Thyroid gland (tissue), 4 donors: ENCODE measurements at regions not wholly inside any gene's neighbourhood (a gene's known extent, or its start where the extent isn't known, plus 50 kb on each side); places are given as distances from the start of the nearest gene placed in this dataset.

Experiments used
- DNase-seq, 2 donors: peaks; one replicate each; pipeline ENCODE4 v3.0.0-alpha.2; 2019
- H3K27ac ChIP-seq, 3 donors: fragments of 200-600 bp; sonication (generic); 1 replicate in 2 of 3; 2 replicates in 1 of 3; pipeline ENCODE4 v1.5.1; 2016 to 2019; ENCODE audit warnings: mild to moderate bottlenecking in 1 of 3, moderate library complexity in 1 of 3
- H3K27me3 ChIP-seq: fragments of 200-600 bp; sonication (generic); one replicate; pipeline ENCODE4 v1.5.1; 2019
- H3K36me3 ChIP-seq, 2 donors: fragments of 200-600 bp; sonication (generic); one replicate each; pipeline ENCODE4 v1.5.1; 2016 to 2019
- H3K4me1 ChIP-seq, 2 donors: fragments of 200-600 bp; sonication (generic); one replicate each; pipeline ENCODE4 v1.5.1; 2017 to 2019
- H3K4me3 ChIP-seq, 3 donors: fragments of 200-600 bp; sonication (generic); replicated peaks in 1 of 3; 1 replicate in 2 of 3; 2 replicates in 1 of 3; pipeline ENCODE4 v1.5.1; 2016; ENCODE audit warnings: mild to moderate bottlenecking in 1 of 3
- H3K9me3 ChIP-seq: fragments of 200-600 bp; sonication (generic); one replicate; pipeline ENCODE4 v1.5.1; 2017
- POLR2A ChIP-seq, 2 donors: fragments of 450-650 bp; IDR thresholded peaks; one replicate each; pipeline ENCODE4 v1.6.1; 2017; ENCODE audit warnings: antibody characterized with exemption in 2 of 2, mild to moderate bottlenecking in 2 of 2, moderate library complexity in 1 of 2
- WGBS, 2 donors: methylation state at CpG; one replicate each; pipeline ENCODE4 v1.1.5; 2017; 5-methylcytosine and 5-hydroxymethylcytosine counted together
- intact Hi-C: fragments of 100-400 bp; cut with DNase I; formaldehyde crosslinking; loops from one replicate; pipeline ENCODE4 v1.15.1; 2023
- TF ChIP-seq, protein P1 (sequence below), 6 experiments: fragments of 200-600 bp in 3 of 6; fragments of 450-650 bp in 3 of 6; sonication (generic) in 3 of 6; IDR thresholded peaks; one replicate each; pipeline ENCODE4 v1.5.1; 2016 to 2019; ENCODE audit warnings: antibody characterized with exemption in 6 of 6, mild to moderate bottlenecking in 2 of 6, inconsistent platforms in 1 of 6, moderate library complexity in 1 of 6

DNA sequence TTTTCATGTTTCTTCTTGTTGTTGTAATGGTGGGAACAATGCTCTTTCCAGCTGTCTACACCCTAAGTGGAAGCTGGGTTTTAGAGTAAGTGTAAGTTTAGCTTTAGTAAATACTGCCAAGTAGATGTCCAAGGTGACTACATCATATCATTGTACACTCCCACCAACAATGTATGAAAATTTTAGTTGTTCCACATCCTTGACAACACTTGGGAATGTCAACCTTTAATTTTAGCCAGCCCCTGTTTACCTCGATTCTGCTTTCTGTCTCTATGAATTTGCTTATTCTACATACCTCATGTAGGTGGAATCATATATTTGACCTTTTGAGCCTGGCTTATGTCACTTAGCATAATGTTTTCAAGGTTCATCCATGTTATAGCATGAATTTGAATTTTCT, 93.0 kb downstream of the MTPAP start:
- H3K27me3 ChIP-seq = no peaks in the 10 kb centered on the region
- no peak overlapping the region for H3K4me3 ChIP-seq
- 90 to 98% methylated on average over 1 of the region's 1 CpG for WGBS, 2 donors
- DNase-seq = no peak
- no peak for TF ChIP-seq POLR2A (IDR thresholded peaks at IDR 0.05)
- H3K4me1 ChIP-seq = no peaks in the 10 kb centered on the region
- no peak overlapping the region for H3K27ac ChIP-seq
- intact Hi-C loops = no loop called here
- H3K36me3 ChIP-seq = no peaks in the 10 kb centered on the region
- no peaks in the 10 kb centered on the region for H3K9me3 ChIP-seq

DNA sequence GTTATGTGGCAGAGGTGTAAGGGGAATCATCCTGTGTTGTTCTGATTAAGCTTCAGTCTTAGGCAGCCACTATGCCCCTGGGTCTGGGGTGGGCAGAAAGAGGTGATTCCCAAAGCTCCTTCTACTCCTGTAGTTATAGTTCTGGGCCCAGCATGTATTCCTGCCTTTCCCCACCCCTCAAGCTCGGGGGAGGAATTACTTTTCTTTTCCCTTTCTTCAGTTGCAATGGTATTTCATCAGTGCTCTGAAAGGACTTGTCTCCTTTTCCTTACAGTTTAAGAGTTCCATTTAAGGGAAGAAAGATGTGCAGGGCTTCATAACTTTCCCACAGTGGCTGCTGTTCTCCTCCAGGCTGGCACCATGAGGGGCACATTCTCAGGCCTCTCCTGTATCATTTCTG, 94.2 kb downstream of the MTPAP start:
- TF ChIP-seq, protein P1, sequence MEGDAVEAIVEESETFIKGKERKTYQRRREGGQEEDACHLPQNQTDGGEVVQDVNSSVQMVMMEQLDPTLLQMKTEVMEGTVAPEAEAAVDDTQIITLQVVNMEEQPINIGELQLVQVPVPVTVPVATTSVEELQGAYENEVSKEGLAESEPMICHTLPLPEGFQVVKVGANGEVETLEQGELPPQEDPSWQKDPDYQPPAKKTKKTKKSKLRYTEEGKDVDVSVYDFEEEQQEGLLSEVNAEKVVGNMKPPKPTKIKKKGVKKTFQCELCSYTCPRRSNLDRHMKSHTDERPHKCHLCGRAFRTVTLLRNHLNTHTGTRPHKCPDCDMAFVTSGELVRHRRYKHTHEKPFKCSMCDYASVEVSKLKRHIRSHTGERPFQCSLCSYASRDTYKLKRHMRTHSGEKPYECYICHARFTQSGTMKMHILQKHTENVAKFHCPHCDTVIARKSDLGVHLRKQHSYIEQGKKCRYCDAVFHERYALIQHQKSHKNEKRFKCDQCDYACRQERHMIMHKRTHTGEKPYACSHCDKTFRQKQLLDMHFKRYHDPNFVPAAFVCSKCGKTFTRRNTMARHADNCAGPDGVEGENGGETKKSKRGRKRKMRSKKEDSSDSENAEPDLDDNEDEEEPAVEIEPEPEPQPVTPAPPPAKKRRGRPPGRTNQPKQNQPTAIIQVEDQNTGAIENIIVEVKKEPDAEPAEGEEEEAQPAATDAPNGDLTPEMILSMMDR (IDR thresholded peaks at IDR 0.05) = no peak
- no peak for TF ChIP-seq POLR2A (IDR thresholded peaks at IDR 0.05)
- Histone ChIP-seq H3K4me3 (no peak overlapping the region), H3K27me3 (no peaks in the 10 kb centered on the region), H3K36me3 (no peaks in the 10 kb centered on the region), H3K4me1 (no peaks in the 10 kb centered on the region), H3K9me3 (no peaks in the 10 kb centered on the region), H3K27ac (no peak overlapping the region)
- WGBS, 2 donors = 81 to 90% methylated on average over 1 of the region's 1 CpG
- intact Hi-C loops = no loop called here
- no peak for DNase-seq

DNA sequence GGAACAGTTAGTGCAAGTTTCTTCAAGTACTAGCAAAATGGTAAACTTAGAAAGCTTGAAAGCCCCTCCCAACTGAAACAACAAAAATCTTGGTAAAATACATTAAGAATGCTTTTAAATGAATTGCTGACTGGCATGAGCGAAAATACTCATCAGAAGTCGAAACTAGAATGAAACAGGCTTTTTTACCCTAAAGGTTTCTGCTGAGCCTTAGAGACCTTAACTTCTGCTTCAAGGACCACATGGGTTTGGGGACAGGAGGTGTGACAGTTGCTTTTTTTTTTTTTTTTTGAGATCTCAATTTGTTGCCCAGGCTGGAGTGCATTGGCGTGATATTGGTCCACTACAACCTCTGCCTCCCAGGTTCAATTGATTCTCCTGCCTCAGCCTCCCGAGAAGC, 100.3 kb downstream of the MTPAP start:
- no peak for DNase-seq
- Histone ChIP-seq H3K36me3 (no peaks in the 10 kb centered on the region), H3K4me3 (no peak overlapping the region), H3K9me3 (no peaks in the 10 kb centered on the region), H3K4me1 (no peaks in the 10 kb centered on the region), H3K27ac (no peak overlapping the region), H3K27me3 (no peaks in the 10 kb centered on the region)
- no peak for TF ChIP-seq POLR2A (IDR thresholded peaks at IDR 0.05)
- TF ChIP-seq, protein P1 (IDR thresholded peaks at IDR 0.05) = no peak
- 75 to 93% methylated on average over 4 of the region's 4 CpGs for WGBS, 2 donors
- intact Hi-C loops = no loop called here

DNA sequence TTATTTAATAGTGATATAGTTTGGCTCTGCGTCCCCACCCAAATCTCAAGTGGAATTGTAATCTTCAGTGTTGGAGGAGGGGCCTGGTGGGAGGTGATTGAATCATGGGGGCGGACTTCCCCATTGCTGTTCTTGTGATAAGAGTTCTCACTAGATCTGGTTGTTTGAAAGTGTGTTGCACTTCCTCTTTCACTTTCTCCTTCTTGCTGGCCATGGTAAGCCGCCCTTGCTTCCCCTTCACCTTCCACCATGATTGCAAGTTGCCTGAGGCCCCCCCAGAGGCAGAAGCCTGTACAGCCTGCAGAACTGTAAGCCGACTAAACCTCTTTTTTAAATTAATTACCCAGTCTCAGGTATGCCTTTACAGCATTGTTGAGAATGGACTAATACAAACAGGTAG, 101.4 kb downstream of the MTPAP start:
- no peak for DNase-seq
- H3K27ac ChIP-seq = no peak overlapping the region
- 93 to 95% methylated on average over 4 of the region's 4 CpGs for WGBS, 2 donors
- no peak overlapping the region for H3K4me3 ChIP-seq
- no peaks in the 10 kb centered on the region for H3K4me1 ChIP-seq
- TF ChIP-seq, protein P1 (IDR thresholded peaks at IDR 0.05) = no peak
- no peak for TF ChIP-seq POLR2A (IDR thresholded peaks at IDR 0.05)
- H3K27me3 ChIP-seq = no peaks in the 10 kb centered on the region
- H3K9me3 ChIP-seq = no peaks in the 10 kb centered on the region
- intact Hi-C loops = no loop called here
- no peaks in the 10 kb centered on the region for H3K36me3 ChIP-seq

DNA sequence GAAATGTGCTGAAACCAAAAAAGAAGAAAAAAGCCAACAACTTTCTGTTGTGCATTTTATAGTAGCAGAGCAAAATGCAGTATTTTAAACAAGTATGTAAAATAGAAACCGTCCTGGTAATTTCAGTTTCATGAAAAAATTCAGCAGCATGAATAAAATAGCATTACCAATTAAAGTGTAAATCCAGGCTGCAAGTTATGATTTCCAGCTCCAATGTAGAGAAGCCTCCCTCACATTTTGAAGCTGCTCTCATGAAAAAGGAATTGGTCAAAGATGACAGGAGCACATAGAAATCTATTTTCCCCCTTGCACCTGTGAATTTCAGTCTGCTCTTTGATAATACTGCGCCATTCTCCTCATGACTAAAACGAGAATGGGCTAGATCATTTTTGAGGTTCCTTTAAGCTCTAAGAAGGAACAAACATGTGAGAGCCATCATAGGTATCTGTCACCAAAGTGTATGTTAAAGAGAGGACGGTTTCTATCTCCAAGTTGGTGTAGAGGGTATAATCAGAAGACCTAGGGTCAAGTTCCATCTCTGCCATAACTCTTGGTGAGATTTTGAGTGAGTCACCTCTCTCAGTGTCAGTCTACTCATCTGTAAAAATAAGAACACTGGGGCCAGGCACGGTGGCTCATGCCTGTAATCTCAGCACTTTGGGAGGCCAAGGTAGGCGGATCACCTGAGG, 107.5 kb downstream of the MTPAP start:
- DNase-seq = no peak
- TF ChIP-seq POLR2A (IDR thresholded peaks at IDR 0.05) = no peak
- TF ChIP-seq, protein P1 (IDR thresholded peaks at IDR 0.05) = no peak
- Histone ChIP-seq H3K9me3 (no peaks in the 10 kb centered on the region), H3K36me3 (no peaks in the 10 kb centered on the region), H3K4me3 (no peak overlapping the region), H3K4me1 (no peaks in the 10 kb centered on the region), H3K27ac (no peak overlapping the region), H3K27me3 (no peaks in the 10 kb centered on the region)
- intact Hi-C loops = loop anchor here (5.0 kb wide), 1 partner anchor 239 kb away; no protein-coding TSS in a partner anchor
- 83 to 89% methylated on average over 6 of the region's 6 CpGs for WGBS, 2 donors
